Colonic mucosa (tissue), 4 donors: ENCODE measurements at regions not wholly inside any gene's neighbourhood (a gene's known extent, or its start where the extent isn't known, plus 50 kb on each side); places are given as distances from the start of the nearest gene placed in this dataset.

Experiments used
- DNase-seq: peaks from one replicate; pipeline ENCODE4 v3.0.0-alpha.2; 2020
- H3K27ac ChIP-seq: fragments of 200-600 bp; one replicate; pipeline ENCODE4 v1.8.0; 2021
- H3K27me3 ChIP-seq: fragments of 200-600 bp; one replicate; pipeline ENCODE4 v1.8.0; 2021
- H3K36me3 ChIP-seq: fragments of 200-600 bp; one replicate; pipeline ENCODE4 v1.8.0; 2021
- H3K4me1 ChIP-seq: fragments of 200-600 bp; one replicate; pipeline ENCODE4 v1.8.0; 2021; ENCODE audit warnings: mild to moderate bottlenecking
- H3K4me3 ChIP-seq: fragments of 200-600 bp; one replicate; pipeline ENCODE4 v1.8.0; 2021
- H3K9ac ChIP-seq, 2 donors: one replicate each; pipeline ENCODE4 v1.7.0; 2013; ENCODE audit warnings: control low read depth in 2 of 2, low read depth in 2 of 2, low read length in 2 of 2
- H3K9me3 ChIP-seq: fragments of 200-600 bp; one replicate; pipeline ENCODE4 v1.8.0; 2021
- CTCF ChIP-seq: fragments of 200-600 bp; IDR thresholded peaks from one replicate; pipeline ENCODE4 v1.8.0; 2022; ENCODE audit warnings: antibody characterized with exemption, mild to moderate bottlenecking
- intact Hi-C: fragments of 100-400 bp; cut with DNase I; formaldehyde crosslinking; loops from one replicate; pipeline ENCODE4 v1.14.1; 2022
- donor health status: healthy.
- donor health status: DM: no; HTN: no; CAD: no.
- donor health status: DM: no; HTN: no; CAD: no.

GRCh38 chr6:14730654-14731053 is 515.2 kb upstream of the JARID2 start:
- intact Hi-C loops = no loop called here

GRCh38 chr6:14731611-14732010 is 514.3 kb upstream of the JARID2 start:
- Histone ChIP-seq H3K27ac (no peak overlapping the region), H3K9ac (no peak overlapping the region), H3K4me1 (no peaks in the 10 kb centered on the region), H3K27me3 (no peaks in the 10 kb centered on the region), H3K4me3 (no peak overlapping the region), H3K36me3 (no peaks in the 10 kb centered on the region), H3K9me3 (no peaks in the 10 kb centered on the region)
- intact Hi-C loops = no loop called here
- DNase-seq = no peak
- no peak for TF ChIP-seq CTCF

More at GRCh38 chr6:14730654-14731053, 515.2 kb upstream of the JARID2 start:
- Histone ChIP-seq H3K9me3 (no peaks in the 10 kb centered on the region), H3K9ac (no peak overlapping the region), H3K4me1 (no peaks in the 10 kb centered on the region), H3K36me3 (no peaks in the 10 kb centered on the region), H3K27ac (no peak overlapping the region), H3K4me3 (no peak overlapping the region), H3K27me3 (no peaks in the 10 kb centered on the region)
- no peak for DNase-seq
- TF ChIP-seq CTCF = no peak

- intact Hi-C loops = no loop called here
- no peaks in the 10 kb centered on the region for H3K27me3 ChIP-seq
- no peak for DNase-seq
- no peaks in the 10 kb centered on the region for H3K36me3 ChIP-seq
- H3K4me3 ChIP-seq = no peak overlapping the region
- H3K9me3 ChIP-seq = no peaks in the 10 kb centered on the region
- no peak overlapping the region for H3K9ac ChIP-seq
- no peak overlapping the region for H3K27ac ChIP-seq
- no peaks in the 10 kb centered on the region for H3K4me1 ChIP-seq
- TF ChIP-seq CTCF = no peak
These were observed 513.5 kb upstream of the JARID2 start for GRCh38 chr6:14732226-14732843.

- Histone ChIP-seq H3K9ac (no peak overlapping the region), H3K36me3 (no peaks in the 10 kb centered on the region), H3K4me3 (no peak overlapping the region), H3K9me3 (no peaks in the 10 kb centered on the region), H3K27ac (no peak overlapping the region), H3K4me1 (no peaks in the 10 kb centered on the region), H3K27me3 (no peaks in the 10 kb centered on the region)
- no peak for TF ChIP-seq CTCF
- no peak for DNase-seq
- intact Hi-C loops = no loop called here
These were observed 512.8 kb upstream of the JARID2 start for GRCh38 chr6:14732844-14733757.

GRCh38 chr6:14734052-14734415 is 511.8 kb upstream of the JARID2 start:
- intact Hi-C loops = no loop called here
- TF ChIP-seq CTCF = no peak
- Histone ChIP-seq H3K27me3 (no peaks in the 10 kb centered on the region), H3K4me1 (no peaks in the 10 kb centered on the region), H3K27ac (no peak overlapping the region), H3K9ac (no peak overlapping the region), H3K9me3 (no peaks in the 10 kb centered on the region), H3K4me3 (no peak overlapping the region), H3K36me3 (no peaks in the 10 kb centered on the region)
- DNase-seq = no peak
